Liver (tissue), 3 donors: ENCODE measurements at regions not wholly inside any gene's neighbourhood (a gene's known extent, or its start where the extent isn't known, plus 50 kb on each side); places are given as distances from the start of the nearest gene placed in this dataset.

Experiments
- CTCF ChIP-seq: fragments of 150-350 bp; IDR thresholded peaks from 2 replicates; pipeline ENCODE4 v1.5.1; 2017; ENCODE audit warnings: improper control_type of control experiment, low read depth, low read length; ENCODE audit not compliant: missing input control
- SP1 ChIP-seq: IDR thresholded peaks from 2 replicates; pipeline ENCODE4 v1.6.1; 2018; ENCODE audit warnings: antibody characterized with exemption, mild to moderate bottlenecking
- TAF1 ChIP-seq: conservative IDR thresholded peaks from 2 replicates; pipeline ENCODE4 v1.6.1; 2016; ENCODE audit warnings: antibody characterized with exemption, mild to moderate bottlenecking
- donor health status: healthy.
- donor health status: healthy.

- no peak for TF ChIP-seq CTCF
- TF ChIP-seq SP1: no peak
- TF ChIP-seq TAF1: no peak
These were observed 100.7 kb upstream of the CDH11 start for GRCh38 chr16:65222536-65222935.
